GDM1 (cell line): ENCODE measurements at regions not wholly inside any gene's neighbourhood (a gene's known extent, or its start where the extent isn't known, plus 50 kb on each side); places are given as distances from the start of the nearest gene placed in this dataset.

Experiments used
- DNase-seq: peaks from one replicate; lab custom pipeline; 2025; lab: John Stamatoyannopoulos, UW

DNA sequence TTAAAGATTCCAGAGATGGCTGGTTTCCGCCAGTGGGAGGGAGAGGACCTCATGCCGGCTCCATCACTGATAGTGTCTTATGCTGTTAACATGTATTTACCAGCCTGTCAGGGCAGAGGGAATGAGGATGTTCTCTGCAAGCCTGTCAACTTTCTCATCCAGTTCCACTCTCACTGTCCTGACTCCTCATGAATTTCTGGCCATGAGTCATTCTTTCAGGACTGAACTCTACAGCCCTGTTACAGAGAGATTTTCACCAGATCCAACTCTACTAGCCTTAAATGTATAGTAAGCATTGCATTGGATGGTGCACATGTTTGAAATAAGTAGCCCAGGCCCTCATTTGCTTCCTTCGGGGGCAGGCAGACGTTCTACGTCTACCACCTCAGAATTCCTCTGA lies 387.7 kb downstream of the TMEM135 start:
- DNase-seq = no peak

DNA sequence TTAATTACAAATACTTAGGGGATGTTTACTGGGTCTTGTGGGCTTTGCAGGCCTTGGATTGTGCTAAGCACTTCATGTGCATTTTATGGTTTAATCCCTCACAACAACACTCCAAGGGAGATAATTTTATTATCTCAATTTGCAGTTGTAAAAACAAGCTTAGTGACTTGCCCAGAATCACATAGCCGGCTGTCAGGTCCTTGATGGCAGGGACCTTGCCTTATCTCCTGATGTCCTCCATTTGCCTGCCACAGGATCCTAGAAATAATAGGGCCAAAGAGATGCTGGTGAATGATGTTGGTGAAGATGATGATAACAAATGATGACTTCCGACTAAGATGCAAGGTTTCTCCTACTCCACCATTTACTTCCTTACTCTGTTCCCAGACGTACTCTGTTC lies 385.4 kb downstream of the TMEM135 start:
- DNase-seq = no peak

- no peak for DNase-seq
These were observed 384.8 kb downstream of the TMEM135 start for GRCh38 chr11:87422566-87422965.

- peak; percentile 63 for DNase-seq
These were observed 383.7 kb downstream of the TMEM135 start for GRCh38 chr11:87421422-87421821.

DNA sequence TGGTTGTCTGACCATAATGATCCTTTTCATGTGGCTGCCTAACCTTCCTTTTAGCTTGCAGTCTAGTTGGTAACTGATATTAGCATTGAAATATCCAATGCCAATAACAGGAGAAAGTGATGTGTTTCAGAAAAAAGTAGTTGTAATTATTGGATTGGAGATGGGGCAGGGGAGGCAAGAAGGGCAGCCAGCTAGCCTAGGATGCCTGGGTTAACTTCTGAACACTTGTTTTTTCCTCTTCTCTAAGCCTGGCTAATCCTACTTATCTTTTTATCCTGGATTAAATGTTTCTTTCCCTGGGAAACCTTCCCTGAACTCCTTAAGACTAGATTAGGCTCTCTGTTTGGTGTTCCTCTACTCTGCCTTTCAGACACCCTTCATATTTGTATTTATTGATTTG lies 380.2 kb downstream of the TMEM135 start:
- DNase-seq = no peak

DNA sequence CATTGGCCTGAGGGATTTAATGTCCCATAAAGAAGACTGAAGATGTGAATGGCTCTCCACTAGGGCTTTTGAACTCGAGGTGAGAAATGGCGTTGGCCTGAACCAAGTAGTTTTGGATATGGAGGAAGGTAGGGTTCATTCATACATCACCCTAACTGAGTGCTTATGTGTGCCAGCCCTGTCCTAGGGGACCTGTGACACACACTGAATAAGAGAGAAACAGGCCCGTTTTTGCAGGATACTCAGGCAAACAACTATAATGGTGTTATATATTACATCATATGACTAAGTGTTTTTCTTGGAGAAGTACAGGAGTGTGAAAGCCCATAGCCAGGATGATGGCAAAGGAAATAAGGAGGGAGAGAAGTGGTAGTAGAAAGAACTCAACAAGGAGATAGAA lies 368.1 kb downstream of the TMEM135 start:
- DNase-seq = no peak

GRCh38 chr11:87405356-87405755 lies 367.6 kb downstream of the TMEM135 start:
- DNase-seq = no peak

- DNase-seq = no peak
These were observed 363.9 kb downstream of the TMEM135 start for GRCh38 chr11:87401653-87402052.

- DNase-seq = no peak
These were observed 361.6 kb downstream of the TMEM135 start for GRCh38 chr11:87399341-87399740.

DNA sequence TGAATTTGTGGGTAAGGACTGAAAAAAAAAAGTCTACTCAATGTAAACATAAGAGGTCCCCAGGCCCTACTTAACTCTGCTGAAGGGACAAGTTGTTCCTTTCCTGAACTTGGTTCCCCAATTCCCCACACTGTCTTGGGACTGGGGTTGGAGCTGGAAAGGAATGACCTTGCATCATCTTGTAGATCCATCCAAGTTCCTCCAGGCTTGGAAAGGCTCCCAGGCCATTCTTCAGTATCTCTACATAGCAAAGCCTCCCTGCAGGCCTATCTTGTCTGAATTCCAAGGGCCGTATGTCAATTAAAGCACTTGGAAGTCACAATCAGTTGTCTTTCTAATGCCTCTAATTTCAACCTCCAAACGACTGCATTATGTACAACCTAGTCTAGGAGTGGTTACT lies 361.2 kb downstream of the TMEM135 start:
- no peak for DNase-seq

GRCh38 chr11:87397011-87397865 lies 359.5 kb downstream of the TMEM135 start:
- DNase-seq = peak; percentile 27

GRCh38 chr11:87394924-87395323 lies 357.2 kb downstream of the TMEM135 start:
- DNase-seq = no peak

DNA sequence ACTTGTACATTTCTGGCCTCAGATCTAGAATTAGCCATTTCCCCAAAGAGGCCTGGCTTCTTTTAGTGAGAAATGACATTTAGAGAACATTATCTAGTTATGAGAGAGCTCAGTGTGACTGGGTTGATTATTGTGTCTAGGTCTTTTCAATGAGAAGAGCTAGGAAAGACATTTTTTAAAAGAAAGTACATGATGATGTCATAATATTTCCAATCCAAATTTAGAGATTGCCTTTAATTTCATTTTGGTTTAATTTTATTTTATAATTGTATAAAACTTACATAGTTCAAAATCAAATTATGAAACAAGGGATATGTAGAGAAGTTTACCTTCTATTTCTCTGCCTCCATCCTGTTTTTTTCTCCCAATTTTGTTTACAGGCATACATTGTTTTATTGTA lies 354.9 kb downstream of the TMEM135 start:
- DNase-seq = no peak

GRCh38 chr11:87391496-87391895 lies 353.8 kb downstream of the TMEM135 start:
- no peak for DNase-seq

DNA sequence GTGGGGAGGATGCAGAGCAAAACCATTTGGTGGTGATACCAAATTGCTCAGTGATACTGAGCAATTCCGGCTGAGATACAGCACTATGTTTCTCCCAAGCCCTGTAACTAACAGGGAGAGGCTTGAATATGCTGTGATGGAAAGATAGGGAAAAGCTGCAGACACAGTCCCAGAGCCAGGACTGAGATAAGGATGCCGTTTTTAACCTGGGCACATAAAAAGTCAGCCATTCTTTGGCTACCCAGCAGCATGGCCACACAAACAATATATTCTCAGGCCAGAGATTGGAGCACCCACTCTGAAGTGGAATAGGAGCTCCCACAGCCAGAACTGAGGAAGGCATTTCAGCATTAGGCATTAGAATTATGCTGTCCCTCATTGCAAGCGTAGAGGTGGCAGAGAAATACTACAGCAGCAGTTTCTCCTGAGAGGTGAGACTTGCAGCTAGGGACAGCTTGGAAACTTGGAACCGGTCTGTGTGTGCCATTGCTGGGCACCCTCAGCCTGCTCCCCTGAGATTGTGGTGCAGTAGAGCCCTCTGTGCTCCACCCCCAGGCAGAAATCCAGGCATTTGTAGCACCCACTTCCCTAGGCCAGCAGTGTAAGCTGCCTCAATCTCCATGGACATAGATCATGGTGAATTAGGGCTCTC lies 346.5 kb downstream of the TMEM135 start:
- no peak for DNase-seq

DNA sequence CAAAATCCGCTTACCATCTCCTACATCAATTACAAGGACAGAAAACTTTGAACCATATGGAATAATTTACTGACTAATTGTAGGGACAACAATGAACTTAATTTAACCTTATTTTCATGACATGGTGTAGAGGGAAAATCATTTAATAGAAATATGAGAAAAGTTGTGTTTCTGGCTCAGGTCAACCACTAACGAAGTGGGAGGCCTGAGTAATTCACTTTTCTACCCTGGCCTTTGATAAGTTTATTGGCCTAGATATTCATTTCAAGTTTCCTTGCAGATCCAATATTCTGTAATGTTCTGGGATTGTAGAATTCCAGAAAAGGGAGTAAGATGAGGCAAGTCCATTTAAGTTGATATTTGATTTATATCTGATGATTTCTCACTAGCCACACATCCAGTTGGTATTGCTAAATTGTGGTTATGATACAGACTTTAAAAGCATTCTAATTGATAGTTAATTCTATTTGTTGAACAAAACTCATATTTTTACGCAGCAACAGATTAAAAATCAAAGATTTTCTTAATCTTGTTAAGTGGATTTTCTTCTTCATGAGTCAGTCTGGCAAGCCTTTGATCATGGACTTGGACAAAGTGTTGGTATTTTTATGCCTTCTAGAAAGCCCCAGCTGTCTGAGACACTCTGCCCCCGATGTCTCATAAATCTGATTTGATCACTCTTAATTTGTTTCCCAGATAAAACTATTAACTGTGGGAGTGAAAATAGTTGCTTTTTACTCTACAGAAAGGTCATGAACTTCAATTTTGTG lies 336.5 kb downstream of the TMEM135 start:
- DNase-seq = no peak
